Thymus (tissue), 11 donors: ENCODE measurements at regions not wholly inside any gene's neighbourhood (a gene's known extent, or its start where the extent isn't known, plus 50 kb on each side); places are given as distances from the start of the nearest gene placed in this dataset.

Source experiments
- DNase-seq, 9 donors: peaks; one replicate each; pipeline ENCODE4 v3.0.0-alpha.2; 2013; ENCODE audit warnings: low spot score in 9 of 9, low read depth in 6 of 9, missing footprints in 1 of 9
- H3K27ac ChIP-seq, 2 donors: one replicate each; pipeline ENCODE4 v1.5.1; 2013; ENCODE audit warnings: control low read depth in 1 of 2, low read depth in 1 of 2, low read length in 1 of 2, mild to moderate bottlenecking in 1 of 2, moderate library complexity in 1 of 2
- H3K27me3 ChIP-seq, 2 donors: one replicate each; pipeline ENCODE4 v1.5.1; 2013; ENCODE audit warnings: low read length in 1 of 2; ENCODE audit not compliant: control insufficient read depth in 2 of 2, insufficient read depth in 1 of 2
- H3K36me3 ChIP-seq, 2 donors: one replicate each; pipeline ENCODE4 v1.5.1; 2013; ENCODE audit warnings: low read length in 1 of 2, mild to moderate bottlenecking in 1 of 2, moderate library complexity in 1 of 2; ENCODE audit not compliant: control insufficient read depth in 2 of 2, insufficient read depth in 2 of 2
- H3K4me1 ChIP-seq, 2 donors: one replicate each; pipeline ENCODE4 v1.5.1; 2013; ENCODE audit warnings: low read length in 2 of 2; ENCODE audit not compliant: control insufficient read depth in 2 of 2, insufficient read depth in 2 of 2
- H3K4me3 ChIP-seq, 2 donors: one replicate each; pipeline ENCODE4 v1.5.1; 2013; ENCODE audit warnings: low read length in 2 of 2, control low read depth in 1 of 2, mild to moderate bottlenecking in 1 of 2
- H3K9me3 ChIP-seq, 2 donors: one replicate each; pipeline ENCODE4 v1.5.1; 2013; ENCODE audit warnings: low read length in 1 of 2, mild to moderate bottlenecking in 1 of 2; ENCODE audit not compliant: control insufficient read depth in 2 of 2, insufficient read depth in 1 of 2
- WGBS: extraction: QIAGEN DNeasy Blood & Tissue Kit; methylation state at CpG from one replicate; pipeline ENCODE4 v1.1.7; 2013; 5-methylcytosine and 5-hydroxymethylcytosine counted together
- donor health status: healthy.

- DNase-seq, result no peak
Observed at GRCh38 chr1:95407131-95407885, 173.3 kb downstream of the RWDD3 start.

GRCh38 chr1:95407886-95408291, 173.9 kb downstream of the RWDD3 start:
- Histone ChIP-seq H3K9me3 (no peaks in the 10 kb centered on the region), H3K4me3 (no peak overlapping the region), H3K4me1 (no peaks in the 10 kb centered on the region), H3K27ac (no peak overlapping the region), H3K36me3 (no peaks in the 10 kb centered on the region), H3K27me3 (no peaks in the 10 kb centered on the region)
- DNase-seq, result no peak
- WGBS, result 65% methylated on average over 8 of the region's 8 CpGs

More at GRCh38 chr1:95407131-95407885, 173.3 kb downstream of the RWDD3 start:
- Histone ChIP-seq H3K4me1 (no peaks in the 10 kb centered on the region), H3K27ac (no peak overlapping the region), H3K27me3 (no peaks in the 10 kb centered on the region), H3K9me3 (no peaks in the 10 kb centered on the region), H3K4me3 (no peak overlapping the region), H3K36me3 (no peaks in the 10 kb centered on the region)
- 65% methylated on average over 10 of the region's 10 CpGs for WGBS

- 27% methylated on average over 4 of the region's 4 CpGs for WGBS
- H3K36me3 ChIP-seq, result no peaks in the 10 kb centered on the region
- H3K9me3 ChIP-seq, result no peaks in the 10 kb centered on the region
- no peak for DNase-seq
- H3K27me3 ChIP-seq, result no peaks in the 10 kb centered on the region
- no peaks in the 10 kb centered on the region for H3K4me1 ChIP-seq
- no peak overlapping the region for H3K4me3 ChIP-seq
- no peak overlapping the region for H3K27ac ChIP-seq
Observed at GRCh38 chr1:95408507-95409136, 174.6 kb downstream of the RWDD3 start.

GRCh38 chr1:95409276-95409675, 175.3 kb downstream of the RWDD3 start:
- no peaks in the 10 kb centered on the region for H3K27me3 ChIP-seq
- DNase-seq, result no peak
- no peaks in the 10 kb centered on the region for H3K36me3 ChIP-seq
- no peak overlapping the region for H3K4me3 ChIP-seq
- 29% methylated on average over 1 of the region's 1 CpG for WGBS
- H3K4me1 ChIP-seq, result no peaks in the 10 kb centered on the region
- no peaks in the 10 kb centered on the region for H3K9me3 ChIP-seq
- H3K27ac ChIP-seq, result no peak overlapping the region

GRCh38 chr1:95409901-95410300, 175.9 kb downstream of the RWDD3 start:
- H3K9me3 ChIP-seq, result no peaks in the 10 kb centered on the region
- H3K4me3 ChIP-seq, result no peak overlapping the region
- H3K27ac ChIP-seq, result no peak overlapping the region
- WGBS, result 87% methylated on average over 3 of the region's 3 CpGs
- H3K4me1 ChIP-seq, result no peaks in the 10 kb centered on the region
- DNase-seq, result no peak
- no peaks in the 10 kb centered on the region for H3K36me3 ChIP-seq
- no peaks in the 10 kb centered on the region for H3K27me3 ChIP-seq

GRCh38 chr1:95415146-95415545, 181.1 kb downstream of the RWDD3 start:
- DNase-seq, result no peak
- H3K27ac ChIP-seq, result no peak overlapping the region
- no peak overlapping the region for H3K4me3 ChIP-seq
- H3K36me3 ChIP-seq, result no peaks in the 10 kb centered on the region
- H3K27me3 ChIP-seq, result no peaks in the 10 kb centered on the region
- H3K9me3 ChIP-seq, result no peaks in the 10 kb centered on the region
- no peaks in the 10 kb centered on the region for H3K4me1 ChIP-seq

GRCh38 chr1:95426772-95427171, 192.8 kb downstream of the RWDD3 start:
- no peak overlapping the region for H3K27ac ChIP-seq
- no peaks in the 10 kb centered on the region for H3K9me3 ChIP-seq
- H3K36me3 ChIP-seq, result no peaks in the 10 kb centered on the region
- DNase-seq, result no peak
- no peaks in the 10 kb centered on the region for H3K4me1 ChIP-seq
- H3K27me3 ChIP-seq, result no peaks in the 10 kb centered on the region
- no peak overlapping the region for H3K4me3 ChIP-seq
- WGBS, result 72% methylated on average over 1 of the region's 1 CpG

- Histone ChIP-seq H3K27me3 (no peaks in the 10 kb centered on the region), H3K4me1 (no peaks in the 10 kb centered on the region), H3K4me3 (no peak overlapping the region), H3K9me3 (no peaks in the 10 kb centered on the region), H3K27ac (no peak overlapping the region), H3K36me3 (no peaks in the 10 kb centered on the region)
- DNase-seq, result no peak
Observed at GRCh38 chr1:95427525-95427924, 193.5 kb downstream of the RWDD3 start.

GRCh38 chr1:95431235-95431634, 197.2 kb downstream of the RWDD3 start:
- Histone ChIP-seq H3K4me1 (no peaks in the 10 kb centered on the region), H3K27ac (no peak overlapping the region), H3K27me3 (no peaks in the 10 kb centered on the region), H3K36me3 (no peaks in the 10 kb centered on the region), H3K9me3 (no peaks in the 10 kb centered on the region), H3K4me3 (no peak overlapping the region)
- no peak for DNase-seq
- 71% methylated on average over 2 of the region's 2 CpGs for WGBS
